Stomach smooth muscle (tissue), 2 donors: ENCODE measurements at regions not wholly inside any gene's neighbourhood (a gene's known extent, or its start where the extent isn't known, plus 50 kb on each side); places are given as distances from the start of the nearest gene placed in this dataset.
"Not testable (repeated sequence)": the region's sequence is repeated elsewhere in the genome, so short reads cannot be mapped to it uniquely, and the experiment has no call there.

Experiments used
- H3K27ac ChIP-seq: one replicate; pipeline ENCODE4 v1.7.0; 2013; ENCODE audit warnings: mild to moderate bottlenecking, low read length, inconsistent platforms
- H3K27me3 ChIP-seq, 2 donors: one replicate each; pipeline ENCODE4 v1.7.0; 2013; ENCODE audit warnings: low read length in 2 of 2; ENCODE audit not compliant: insufficient read depth in 2 of 2, control insufficient read depth in 1 of 2
- H3K36me3 ChIP-seq, 2 donors: one replicate each; pipeline ENCODE4 v1.7.0; 2013; ENCODE audit warnings: low read length in 2 of 2; ENCODE audit not compliant: control insufficient read depth in 2 of 2, insufficient read depth in 2 of 2
- H3K4me1 ChIP-seq: one replicate; pipeline ENCODE4 v1.7.0; 2013; ENCODE audit warnings: low read length; ENCODE audit not compliant: control insufficient read depth, insufficient read depth
- H3K4me3 ChIP-seq, 2 donors: one replicate each; pipeline ENCODE4 v1.7.0; 2013; ENCODE audit warnings: low read length in 2 of 2
- H3K9ac ChIP-seq, 2 donors: one replicate each; pipeline ENCODE4 v1.7.0; 2013; ENCODE audit warnings: low read length in 2 of 2, mild to moderate bottlenecking in 1 of 2
- H3K9me3 ChIP-seq, 2 donors: one replicate each; pipeline ENCODE4 v1.7.0; 2013; ENCODE audit warnings: low read length in 2 of 2; ENCODE audit not compliant: control insufficient read depth in 2 of 2
- donor health status: healthy.
- donor health status: Pancreatic carcinoma.

- Histone ChIP-seq H3K4me3 (no peak overlapping the region), H3K36me3 (no peaks in the 10 kb centered on the region), H3K9me3 (no peaks in the 10 kb centered on the region), H3K4me1 (no peaks in the 10 kb centered on the region), H3K27ac (no peak overlapping the region), H3K9ac (no peak overlapping the region), H3K27me3 (no peaks in the 10 kb centered on the region)
Observed at GRCh38 chr13:99736541-99736940, 235.0 kb downstream of the ZIC5 start.

- H3K27me3 ChIP-seq = no peaks in the 10 kb centered on the region
- H3K4me1 ChIP-seq = no peaks in the 10 kb centered on the region
Observed at GRCh38 chr13:99734013-99734693, 232.9 kb downstream of the TM9SF2 start.

DNA sequence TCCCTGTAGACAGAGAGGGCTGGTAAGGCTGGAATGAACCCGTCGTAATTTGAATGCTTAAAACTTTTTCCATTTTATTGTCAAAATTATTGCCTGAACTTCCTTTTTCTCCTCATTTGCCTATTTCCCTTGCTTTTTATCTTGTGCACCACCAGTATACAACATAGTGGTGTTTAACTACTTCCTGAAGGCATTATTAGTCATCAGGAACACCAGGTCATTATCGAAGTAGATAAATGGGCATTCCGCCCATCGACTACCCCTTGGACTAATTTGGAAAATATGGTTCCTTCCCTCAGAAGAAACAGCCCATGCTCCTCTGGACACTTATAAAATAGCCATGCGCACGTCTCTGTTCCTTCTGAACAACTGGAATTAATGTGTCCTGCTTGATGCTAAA is 232.1 kb downstream of the TM9SF2 start:
- Histone ChIP-seq H3K27me3 (no peaks in the 10 kb centered on the region), H3K4me1 (no peaks in the 10 kb centered on the region)

More at GRCh38 chr13:99734013-99734693, 232.9 kb downstream of the TM9SF2 start:
- Histone ChIP-seq H3K27ac (no peak overlapping the region), H3K9ac (no peak overlapping the region), H3K36me3 (no peaks in the 10 kb centered on the region), H3K9me3 (no peaks in the 10 kb centered on the region), H3K4me3 (no peak overlapping the region)

DNA sequence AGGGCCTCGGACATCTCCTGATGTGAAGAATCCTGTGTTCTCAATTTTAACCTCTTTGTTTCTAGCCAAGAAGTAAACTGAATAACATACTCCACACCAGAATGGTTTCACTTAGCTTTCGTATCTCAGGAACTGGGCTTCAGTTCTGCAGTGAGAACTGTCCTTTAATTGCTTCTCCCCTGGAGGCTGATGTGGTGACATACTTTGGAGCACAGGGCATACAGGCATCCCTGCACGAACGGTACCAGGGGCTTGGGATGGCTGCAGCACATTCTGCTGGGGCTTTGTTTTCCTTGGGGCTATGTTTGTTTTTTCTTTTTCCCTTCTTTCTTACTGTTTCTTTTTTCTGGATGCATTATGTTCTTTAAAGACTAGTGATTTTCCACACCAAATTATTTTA is 230.5 kb downstream of the TM9SF2 start:
- Histone ChIP-seq H3K9ac (no peak overlapping the region), H3K36me3 (no peaks in the 10 kb centered on the region), H3K27me3 (no peaks in the 10 kb centered on the region), H3K4me1 (no peaks in the 10 kb centered on the region), H3K4me3 (no peak overlapping the region), H3K27ac (no peak overlapping the region), H3K9me3 (no peaks in the 10 kb centered on the region)

More for the DNA sequence above, 232.1 kb downstream of the TM9SF2 start:
- Histone ChIP-seq H3K9me3 (no peaks in the 10 kb centered on the region), H3K27ac (no peak overlapping the region), H3K9ac (no peak overlapping the region), H3K4me3 (no peak overlapping the region), H3K36me3 (no peaks in the 10 kb centered on the region)

DNA sequence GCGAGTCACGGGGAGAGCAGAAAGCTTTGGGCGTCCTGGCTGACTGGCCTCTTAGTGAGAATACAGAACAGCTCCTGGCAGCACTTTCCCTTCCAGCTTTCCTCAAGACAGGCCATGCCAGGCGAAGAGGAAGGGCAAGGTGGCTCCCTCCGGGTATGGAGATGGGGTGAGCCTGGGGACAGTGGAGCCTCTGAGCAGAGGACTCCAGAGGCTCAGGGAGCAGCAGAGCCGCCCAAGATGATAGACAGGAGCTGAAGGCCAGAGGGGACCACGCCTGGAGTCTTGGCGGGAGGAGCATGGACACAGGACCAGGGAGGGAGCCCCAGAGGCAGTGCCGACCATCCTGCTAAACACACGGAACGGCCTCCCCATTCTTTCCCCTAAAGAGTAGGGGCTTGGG is 229.1 kb downstream of the TM9SF2 start:
- Histone ChIP-seq H3K4me3 (no peak overlapping the region), H3K36me3 (no peaks in the 10 kb centered on the region), H3K9me3 (no peaks in the 10 kb centered on the region), H3K27ac (no peak overlapping the region), H3K27me3 (no peaks in the 10 kb centered on the region), H3K4me1 (no peaks in the 10 kb centered on the region), H3K9ac (no peak overlapping the region)

GRCh38 chr13:99729745-99730144 is 228.5 kb downstream of the TM9SF2 start:
- H3K9ac ChIP-seq = no peak overlapping the region
- H3K4me1 ChIP-seq = no peaks in the 10 kb centered on the region
- H3K9me3 ChIP-seq = no peaks in the 10 kb centered on the region
- H3K4me3 ChIP-seq = no peak overlapping the region
- H3K27me3 ChIP-seq = no peaks in the 10 kb centered on the region
- H3K27ac ChIP-seq = no peak overlapping the region
- H3K36me3 ChIP-seq = no peaks in the 10 kb centered on the region

DNA sequence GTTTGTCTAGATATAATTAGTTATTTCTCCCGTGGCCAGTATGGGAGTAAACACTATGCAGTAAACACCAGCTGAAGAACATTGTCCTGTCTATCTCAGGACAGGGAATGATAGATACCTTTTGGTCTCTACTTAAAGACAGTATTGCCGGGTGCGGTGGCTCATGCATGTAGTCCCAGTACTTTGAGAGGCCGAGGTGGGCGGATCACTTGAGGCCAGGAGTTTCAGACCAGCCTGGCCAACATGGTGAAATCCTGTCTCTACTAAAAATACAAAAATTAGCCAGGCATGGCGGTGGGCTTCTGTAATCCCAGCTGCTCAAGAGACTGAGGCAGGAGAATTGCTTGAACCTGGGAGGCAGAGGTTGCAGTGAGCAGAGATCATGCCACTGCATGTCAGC is 226.4 kb downstream of the TM9SF2 start:
- not testable (repeated sequence) for H3K9me3 ChIP-seq, H3K4me3 ChIP-seq, H3K27ac ChIP-seq, H3K4me1 ChIP-seq, H3K27me3 ChIP-seq, H3K9ac ChIP-seq, H3K36me3 ChIP-seq

- Histone ChIP-seq H3K27ac (no peak overlapping the region), H3K9ac (no peak overlapping the region), H3K27me3 (no peaks in the 10 kb centered on the region), H3K36me3 (peaks cover 0 to 3% of the 10 kb centered on the region in 2 donors), H3K4me3 (no peak overlapping the region), H3K4me1 (no peaks in the 10 kb centered on the region), H3K9me3 (no peaks in the 10 kb centered on the region)
Observed at GRCh38 chr13:99726282-99726894, 225.1 kb downstream of the TM9SF2 start.

- Histone ChIP-seq H3K9me3 (no peaks in the 10 kb centered on the region), H3K36me3 (peaks cover 0 to 3% of the 10 kb centered on the region in 2 donors), H3K27me3 (no peaks in the 10 kb centered on the region), H3K9ac (no peak overlapping the region), H3K4me3 (no peak overlapping the region), H3K27ac (no peak overlapping the region), H3K4me1 (no peaks in the 10 kb centered on the region)
Observed at GRCh38 chr13:99725644-99726043, 224.4 kb downstream of the TM9SF2 start.

DNA sequence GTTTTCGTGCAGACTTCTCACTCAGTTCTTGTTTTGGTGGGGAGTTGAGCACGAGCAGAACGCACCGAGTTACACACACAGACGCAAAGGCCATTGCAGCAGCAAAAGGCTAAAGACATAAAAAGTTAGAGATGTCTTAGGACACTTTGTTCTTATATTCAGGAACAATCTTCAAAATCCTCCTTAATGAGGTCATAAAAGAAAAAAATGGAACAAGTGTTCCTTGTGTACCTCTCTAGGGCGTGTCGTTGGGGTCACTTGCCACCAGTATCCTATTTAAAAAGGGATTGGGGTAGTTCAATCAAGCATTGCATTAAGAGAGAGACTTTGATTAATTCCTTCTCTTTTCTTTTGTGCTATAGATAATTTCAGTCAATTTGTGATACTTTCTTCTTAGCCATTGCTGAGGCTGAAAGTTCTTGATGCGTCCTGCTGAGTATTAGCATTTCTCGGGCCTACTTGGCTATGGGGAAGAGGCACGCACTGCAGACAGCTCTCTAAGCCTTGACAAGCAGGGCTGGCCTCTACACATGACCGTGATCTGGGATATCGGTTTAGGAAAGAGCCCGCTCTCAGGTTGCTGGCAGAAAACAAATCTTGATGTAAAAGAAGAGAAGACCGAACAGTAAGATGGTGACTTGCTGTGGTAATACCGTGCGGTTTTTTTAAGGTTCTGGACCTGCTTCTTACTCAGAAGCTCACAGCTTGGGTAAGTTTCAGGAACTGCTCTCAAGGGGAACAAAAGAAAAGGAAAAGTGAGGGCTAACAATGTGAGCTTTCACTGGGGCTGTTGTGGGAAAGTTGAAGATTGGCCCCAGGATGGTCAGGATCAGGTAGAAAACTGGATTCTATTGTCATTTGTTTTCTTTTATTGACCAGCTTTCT is 223.6 kb downstream of the TM9SF2 start:
- Histone ChIP-seq H3K27ac (no peak overlapping the region), H3K9me3 (no peaks in the 10 kb centered on the region), H3K4me3 (no peak overlapping the region), H3K36me3 (peaks cover 0 to 3% of the 10 kb centered on the region in 2 donors), H3K27me3 (no peaks in the 10 kb centered on the region), H3K9ac (no peak overlapping the region), H3K4me1 (no peaks in the 10 kb centered on the region)
